Colonic mucosa (tissue), 4 donors: ENCODE measurements at regions not wholly inside any gene's neighbourhood (a gene's known extent, or its start where the extent isn't known, plus 50 kb on each side); places are given as distances from the start of the nearest gene placed in this dataset.

ENCODE experiments used
- DNase-seq: peaks from one replicate; pipeline ENCODE4 v3.0.0-alpha.2; 2020
- H3K27ac ChIP-seq: fragments of 200-600 bp; one replicate; pipeline ENCODE4 v1.8.0; 2021
- H3K27me3 ChIP-seq: fragments of 200-600 bp; one replicate; pipeline ENCODE4 v1.8.0; 2021
- H3K36me3 ChIP-seq: fragments of 200-600 bp; one replicate; pipeline ENCODE4 v1.8.0; 2021
- H3K4me1 ChIP-seq: fragments of 200-600 bp; one replicate; pipeline ENCODE4 v1.8.0; 2021; ENCODE audit warnings: mild to moderate bottlenecking
- H3K4me3 ChIP-seq: fragments of 200-600 bp; one replicate; pipeline ENCODE4 v1.8.0; 2021
- H3K9ac ChIP-seq, 2 donors: one replicate each; pipeline ENCODE4 v1.7.0; 2013; ENCODE audit warnings: control low read depth in 2 of 2, low read depth in 2 of 2, low read length in 2 of 2
- H3K9me3 ChIP-seq: fragments of 200-600 bp; one replicate; pipeline ENCODE4 v1.8.0; 2021
- CTCF ChIP-seq: fragments of 200-600 bp; IDR thresholded peaks from one replicate; pipeline ENCODE4 v1.8.0; 2022; ENCODE audit warnings: antibody characterized with exemption, mild to moderate bottlenecking
- intact Hi-C: fragments of 100-400 bp; cut with DNase I; formaldehyde crosslinking; loops from one replicate; pipeline ENCODE4 v1.14.1; 2022
- donor health status: healthy.
- donor health status: DM: no; HTN: no; CAD: no.
- donor health status: DM: no; HTN: no; CAD: no.

GRCh38 chr15:95940431-95940985, 390.0 kb upstream of the NR2F2 start:
- Histone ChIP-seq H3K4me3 (no peak overlapping the region), H3K4me1 (no peaks in the 10 kb centered on the region), H3K27me3 (no peaks in the 10 kb centered on the region), H3K27ac (no peak overlapping the region), H3K36me3 (no peaks in the 10 kb centered on the region), H3K9me3 (no peaks in the 10 kb centered on the region), H3K9ac (no peak overlapping the region)
- intact Hi-C loops, result no loop called here
- no peak for DNase-seq
- no peak for TF ChIP-seq CTCF

- intact Hi-C loops, result no loop called here
- Histone ChIP-seq H3K27me3 (no peaks in the 10 kb centered on the region), H3K27ac (no peak overlapping the region), H3K9ac (no peak overlapping the region), H3K36me3 (no peaks in the 10 kb centered on the region), H3K4me1 (no peaks in the 10 kb centered on the region), H3K4me3 (no peak overlapping the region), H3K9me3 (no peaks in the 10 kb centered on the region)
- no peak for TF ChIP-seq CTCF
- no peak for DNase-seq
Observed at GRCh38 chr15:95944193-95944592, 386.3 kb upstream of the NR2F2 start.

GRCh38 chr15:95944661-95945255, 385.7 kb upstream of the NR2F2 start:
- no peak overlapping the region for H3K4me3 ChIP-seq
- no peak overlapping the region for H3K27ac ChIP-seq
- DNase-seq, result no peak
- no peak overlapping the region for H3K9ac ChIP-seq
- intact Hi-C loops, result no loop called here
- H3K4me1 ChIP-seq, result no peaks in the 10 kb centered on the region
- no peaks in the 10 kb centered on the region for H3K9me3 ChIP-seq
- no peaks in the 10 kb centered on the region for H3K27me3 ChIP-seq
- TF ChIP-seq CTCF, result no peak
- H3K36me3 ChIP-seq, result no peaks in the 10 kb centered on the region

GRCh38 chr15:95946241-95946640, 384.3 kb upstream of the NR2F2 start:
- H3K9ac ChIP-seq, result no peak overlapping the region
- intact Hi-C loops, result no loop called here

GRCh38 chr15:95946926-95947325, 383.6 kb upstream of the NR2F2 start:
- Histone ChIP-seq H3K36me3 (no peaks in the 10 kb centered on the region), H3K9ac (no peak overlapping the region), H3K4me1 (no peaks in the 10 kb centered on the region), H3K9me3 (no peaks in the 10 kb centered on the region), H3K27ac (no peak overlapping the region), H3K4me3 (no peak overlapping the region), H3K27me3 (no peaks in the 10 kb centered on the region)
- intact Hi-C loops, result no loop called here
- no peak for DNase-seq
- no peak for TF ChIP-seq CTCF

More at GRCh38 chr15:95946241-95946640, 384.3 kb upstream of the NR2F2 start:
- Histone ChIP-seq H3K4me1 (no peaks in the 10 kb centered on the region), H3K27me3 (no peaks in the 10 kb centered on the region), H3K36me3 (no peaks in the 10 kb centered on the region), H3K9me3 (no peaks in the 10 kb centered on the region), H3K27ac (no peak overlapping the region), H3K4me3 (no peak overlapping the region)
- TF ChIP-seq CTCF, result no peak
- no peak for DNase-seq
